ENCODE measurements at regions not wholly inside any gene's neighbourhood (a gene's known extent, or its start where the extent isn't known, plus 50 kb on each side); places are given as distances from the start of the nearest gene placed in this dataset.

DNA sequence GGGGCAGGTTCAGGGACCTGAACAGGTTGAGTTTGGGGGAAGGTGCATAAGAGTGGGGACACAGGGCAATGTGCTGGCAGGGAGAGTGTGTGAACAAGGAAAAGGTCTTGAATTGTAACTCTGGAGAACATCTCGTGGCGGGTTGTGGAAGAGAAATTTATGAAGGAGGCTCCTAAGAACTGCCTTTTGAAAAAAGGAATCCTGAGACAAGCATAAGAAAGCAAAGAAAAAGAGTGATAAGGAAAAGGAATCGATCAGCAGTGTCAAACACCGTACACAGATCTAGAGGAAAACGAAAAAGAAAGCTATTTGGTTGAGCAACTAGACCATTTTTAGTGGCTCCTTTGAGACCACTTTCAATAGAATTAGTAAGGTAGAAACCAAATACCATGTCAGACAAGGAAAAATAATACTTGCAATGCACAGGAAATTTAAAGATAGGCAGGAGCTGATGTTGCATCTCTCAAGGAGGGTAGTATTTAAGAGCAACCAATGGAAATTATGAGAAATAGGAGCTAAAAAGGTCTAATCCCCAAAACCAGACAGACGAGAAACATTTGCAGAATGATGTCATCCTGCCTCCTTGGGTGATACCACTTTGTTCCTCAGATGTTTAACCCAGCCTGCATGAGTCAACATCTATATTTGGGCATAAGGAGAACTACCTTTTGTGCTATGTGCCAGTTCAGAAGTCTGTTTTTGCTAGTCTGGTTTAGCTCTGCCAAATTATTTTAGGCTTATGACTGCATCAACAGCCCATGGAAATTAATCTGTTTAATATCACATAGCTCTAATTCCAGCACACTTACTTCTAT is 64.5 kb upstream of the STK38L start:
- DNase-seq (ENCODE audit: low spot score) = no peak

DNA sequence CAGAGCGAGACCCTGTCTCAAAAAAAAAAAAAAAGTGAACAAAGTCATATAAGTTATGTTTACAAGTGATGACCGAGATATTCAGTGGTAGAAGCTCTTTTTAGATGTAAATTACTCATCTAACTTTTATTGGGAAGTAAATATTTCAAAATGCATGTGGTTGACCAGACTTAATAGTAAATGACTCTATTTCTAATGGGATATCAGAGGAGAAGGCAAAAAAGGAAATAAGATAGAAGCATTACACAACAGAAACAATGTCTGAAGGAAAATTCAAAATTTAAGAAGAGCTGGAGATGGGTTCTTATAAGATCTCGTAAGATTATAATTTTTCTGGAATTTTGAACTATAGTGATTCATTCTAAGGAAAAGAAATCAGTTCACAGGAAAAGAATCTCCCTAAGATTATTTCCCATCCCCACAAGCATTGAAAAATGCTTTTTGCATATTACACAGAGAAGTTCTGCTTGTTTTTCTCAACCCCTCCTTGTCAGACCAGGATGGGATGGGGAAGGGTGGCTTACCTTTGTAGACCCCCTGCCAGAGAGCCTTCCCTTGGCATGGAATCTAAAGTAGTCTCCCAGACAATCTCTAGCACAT is 63.1 kb upstream of the STK38L start:
- DNase-seq (ENCODE audit: low spot score) = no peak

DNA sequence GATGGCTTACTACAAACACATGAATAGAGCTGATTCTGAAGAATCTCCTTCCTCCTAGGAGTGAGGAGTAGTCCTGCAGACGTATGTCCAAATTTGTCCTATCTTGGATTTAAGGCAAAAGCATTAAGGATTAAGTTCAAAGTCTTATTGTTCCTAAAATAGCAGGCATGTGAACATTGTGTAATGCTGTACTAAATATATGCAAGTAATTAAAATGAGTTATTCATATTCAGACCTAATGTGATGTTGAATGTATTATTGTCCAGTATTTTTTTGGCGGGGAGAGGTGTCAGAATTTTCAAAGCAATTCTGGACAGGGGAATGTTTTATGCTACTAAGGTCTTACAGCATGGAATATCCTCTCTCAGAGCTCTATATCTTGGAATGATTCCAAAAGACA is 60.7 kb upstream of the STK38L start:
- DNase-seq (ENCODE audit: low spot score) = no peak

DNA sequence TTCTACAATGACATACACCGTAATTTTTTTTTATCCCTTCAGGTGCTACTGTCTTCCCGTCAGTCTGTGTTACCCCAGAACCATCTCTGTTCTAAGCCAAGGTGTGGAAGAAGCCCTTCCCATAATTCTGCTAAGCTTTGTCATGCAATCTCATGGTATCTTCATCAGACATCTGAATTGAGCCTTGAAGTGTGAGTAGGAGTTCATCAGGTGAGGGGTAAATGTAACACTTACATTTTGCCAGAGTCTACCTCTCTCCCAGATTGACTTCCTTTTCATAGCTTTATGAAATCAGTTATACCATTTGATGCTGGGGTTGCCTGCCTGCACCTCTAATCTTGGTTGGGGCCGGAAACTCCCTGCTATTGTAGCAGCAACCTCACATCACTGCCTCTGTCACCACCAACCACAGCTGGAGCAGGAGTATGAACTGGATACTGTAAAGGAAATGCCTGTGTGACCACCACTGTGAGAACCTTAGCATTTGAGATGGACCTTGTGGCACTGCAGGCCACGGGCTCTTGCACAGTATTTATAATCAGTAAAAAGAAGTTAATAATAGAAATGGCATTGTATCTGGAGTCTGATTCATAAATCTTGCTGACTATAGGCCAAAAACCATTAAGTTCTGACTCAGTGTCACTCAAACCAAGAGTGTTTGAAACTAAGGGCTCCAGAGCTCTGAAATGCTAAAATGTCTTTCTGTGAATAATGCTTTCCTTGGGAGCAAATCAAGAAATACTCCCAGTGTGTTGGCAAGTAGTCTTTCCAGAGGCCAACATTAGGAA is 58.7 kb upstream of the STK38L start:
- no peak for DNase-seq (ENCODE audit: low spot score)

DNA sequence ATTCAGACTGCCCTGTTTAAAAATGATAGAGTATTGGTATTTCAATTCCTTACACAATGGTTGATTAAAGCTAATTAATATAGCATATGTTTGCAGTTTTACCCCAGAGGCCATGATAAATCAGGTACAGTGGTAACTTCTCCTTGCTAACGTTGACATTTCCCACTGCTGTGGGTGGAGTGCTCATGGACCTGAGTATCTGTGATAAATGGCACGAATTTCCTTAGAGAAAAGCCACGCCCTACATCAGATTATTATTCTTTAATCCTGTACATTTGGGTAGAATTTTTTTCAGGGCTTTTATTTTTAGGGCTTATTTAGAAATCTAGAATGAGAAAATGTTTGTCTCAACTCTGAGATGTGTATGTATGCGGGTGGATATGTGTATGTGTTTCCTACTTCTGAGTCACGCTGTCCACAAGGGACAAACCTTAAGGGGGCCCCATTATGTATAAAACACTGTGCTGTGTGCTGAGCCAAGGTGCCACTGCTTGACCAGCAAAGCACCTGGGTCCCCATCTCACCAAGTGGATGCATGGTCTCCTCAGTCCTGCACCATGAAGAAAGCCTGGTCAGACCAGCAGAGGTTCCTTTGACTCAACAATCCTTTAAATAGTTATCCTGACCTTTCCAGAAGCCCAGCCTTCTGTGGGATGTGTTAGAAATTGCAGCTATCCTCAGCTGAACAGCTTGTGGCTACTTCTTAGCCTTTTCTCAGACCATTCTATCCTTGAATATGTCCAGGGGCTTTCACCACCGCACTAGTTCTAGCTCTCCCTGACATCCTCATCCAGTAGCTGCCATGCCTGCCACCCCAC is 57.9 kb upstream of the STK38L start:
- no peak for DNase-seq (ENCODE audit: low spot score)

DNA sequence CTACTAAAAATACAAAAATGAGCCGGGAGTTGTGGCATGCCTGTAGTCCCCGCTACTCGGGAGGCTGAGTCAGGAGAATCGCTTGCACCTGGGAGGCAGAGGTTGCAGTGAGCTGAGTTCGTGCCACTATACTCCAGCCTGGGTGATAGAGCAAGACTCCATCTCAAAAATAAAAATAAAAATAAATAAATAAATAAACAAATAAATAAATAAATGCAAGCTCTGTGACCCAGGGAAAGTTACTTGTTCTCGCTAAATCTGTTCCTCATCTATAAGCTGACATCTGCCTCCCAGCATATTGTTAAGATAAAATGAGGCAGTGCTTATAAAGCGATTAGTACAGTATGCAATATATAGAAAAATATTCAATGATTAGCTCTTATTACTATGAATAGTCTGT is 56.4 kb upstream of the STK38L start:
- DNase-seq (ENCODE audit: low spot score) = no peak

DNA sequence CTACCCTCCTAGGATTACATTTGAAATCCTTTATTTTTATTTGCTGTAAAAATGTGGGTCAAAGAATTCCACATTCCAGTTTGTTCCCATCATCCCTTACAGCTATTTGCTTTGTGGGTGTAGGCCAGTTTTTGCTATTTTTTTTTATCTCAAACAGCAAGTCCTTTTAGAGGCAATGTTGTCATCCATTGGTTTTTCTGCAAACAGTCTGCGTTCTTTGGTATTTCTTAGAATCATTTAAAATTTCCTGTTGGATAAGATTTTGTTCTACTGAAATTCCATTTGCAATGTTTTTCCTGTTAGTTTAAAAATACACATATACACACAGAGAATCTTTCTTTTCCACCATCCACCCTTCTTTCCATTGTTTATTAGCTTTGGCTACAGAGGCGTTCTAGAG is 53.3 kb upstream of the STK38L start:
- no peak for DNase-seq (ENCODE audit: low spot score)

DNA sequence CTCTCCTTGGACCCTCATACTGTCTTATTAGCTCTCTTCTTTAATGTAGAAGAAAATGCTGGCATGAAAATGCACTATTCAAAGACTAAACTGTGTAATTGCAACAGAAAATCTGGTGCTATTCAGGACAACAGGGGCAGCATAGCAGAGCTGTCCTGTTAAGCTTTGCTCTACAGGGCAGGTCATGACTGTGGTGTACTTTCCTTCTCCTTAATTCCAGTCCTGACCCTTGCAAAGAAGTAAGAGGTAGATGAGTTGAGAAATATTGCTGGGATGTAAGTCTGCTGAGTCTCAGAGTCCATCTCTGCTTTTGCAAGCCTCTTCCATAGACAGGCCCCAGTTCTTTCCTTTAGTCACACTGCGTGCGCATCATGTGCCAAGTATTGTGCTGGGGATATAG is 52.6 kb upstream of the STK38L start:
- no peak for DNase-seq (ENCODE audit: low spot score)

DNA sequence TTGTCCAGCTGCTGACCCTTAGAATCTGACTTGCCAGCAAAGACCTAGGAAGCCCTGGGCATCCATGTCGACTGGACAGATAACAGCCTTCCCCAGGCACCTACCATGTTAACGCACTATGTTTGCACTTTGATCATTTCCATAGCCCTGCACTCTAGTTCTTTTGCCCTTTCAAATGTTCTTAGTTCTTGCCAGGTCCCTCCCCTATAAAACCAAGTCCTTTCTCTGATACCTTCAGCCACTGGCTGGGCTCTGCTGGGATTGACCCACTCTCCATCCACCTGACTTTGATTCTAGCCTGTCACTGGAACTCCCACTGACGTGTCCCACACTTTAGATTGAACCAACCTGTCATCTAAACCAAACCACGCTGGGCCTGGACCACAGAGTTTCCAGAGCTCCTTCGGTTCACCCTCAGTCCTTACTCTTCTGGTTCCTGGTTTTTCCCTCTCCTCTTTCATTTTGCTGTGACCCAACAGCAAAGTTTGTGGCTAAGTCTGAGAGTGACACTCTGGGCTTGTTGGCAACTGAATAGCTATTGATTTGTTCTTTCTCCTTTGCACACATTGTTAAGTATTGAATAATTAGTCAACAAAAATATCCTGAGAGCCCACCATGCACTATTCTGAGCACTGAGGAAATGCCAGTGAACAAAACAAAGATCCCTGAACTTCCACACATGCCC is 51.8 kb upstream of the STK38L start:
- no peak for DNase-seq (ENCODE audit: low spot score)

DNA sequence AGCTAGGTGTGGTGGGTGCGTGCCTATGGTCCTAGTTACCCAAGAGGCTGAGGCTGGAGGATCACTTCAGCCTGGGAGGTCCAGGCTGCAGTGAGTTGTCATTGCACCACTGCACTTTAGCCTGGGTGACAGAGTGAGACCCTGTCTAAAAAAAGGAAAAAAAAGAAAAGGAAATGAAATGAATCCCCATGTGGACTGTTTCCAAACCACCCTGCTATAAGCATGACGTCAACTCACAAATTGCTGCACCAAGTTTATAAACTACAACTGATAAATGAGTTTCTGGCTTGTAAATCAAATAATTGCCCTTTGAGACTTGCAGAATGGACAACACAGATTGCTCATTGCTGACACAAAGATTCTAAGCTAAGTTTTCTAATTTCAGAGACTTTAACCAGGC is 51.0 kb upstream of the STK38L start:
- no peak for DNase-seq (ENCODE audit: low spot score)

DNA sequence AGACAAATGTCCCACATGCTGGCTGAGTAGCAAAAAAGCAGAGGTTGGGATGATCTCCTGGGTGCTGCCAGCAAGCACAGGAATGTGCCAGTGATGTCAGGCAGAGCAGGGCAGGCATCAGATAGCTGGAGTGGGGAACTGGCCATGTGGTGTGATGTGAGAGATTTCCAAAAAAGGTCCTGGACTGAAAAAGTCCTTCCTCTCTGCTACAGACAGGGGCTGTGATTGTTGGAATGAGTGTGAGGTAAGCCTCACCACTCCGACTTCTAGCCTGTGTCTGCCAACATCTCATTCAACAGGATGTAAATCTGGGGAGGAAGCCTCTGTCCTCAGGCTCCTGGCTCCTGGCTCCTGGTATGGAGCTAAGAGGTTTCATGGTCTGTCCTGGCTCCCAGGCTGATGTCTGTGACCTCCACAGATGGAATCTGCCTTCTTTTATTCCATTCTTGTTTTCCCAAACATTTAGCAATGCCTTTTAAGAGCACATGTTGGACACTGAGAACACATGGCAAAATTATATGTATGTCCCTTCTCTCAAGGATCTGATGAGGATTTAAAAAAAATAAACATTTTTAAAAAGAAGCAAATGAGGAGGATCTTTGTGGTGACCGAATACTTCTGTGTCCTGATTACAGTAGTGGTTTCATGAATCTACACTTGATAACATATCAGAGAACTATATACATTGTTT is 50.1 kb upstream of the STK38L start:
- no peak for DNase-seq (ENCODE audit: low spot score)
